HFFc6 (cell line): ENCODE measurements at regions not wholly inside any gene's neighbourhood (a gene's known extent, or its start where the extent isn't known, plus 50 kb on each side); places are given as distances from the start of the nearest gene placed in this dataset.

Source experiments
- DNase-seq: peaks from one replicate; pipeline ENCODE4 v3.0.0-alpha.2; 2018
- H3K27ac Mint-ChIP-seq: 2 replicates; pipeline ENCODE4 v1.8.0; 2020; ENCODE audit warnings: mild to moderate bottlenecking, mixed read lengths
- H3K27me3 Mint-ChIP-seq: 2 replicates; pipeline ENCODE4 v1.8.0; 2021; ENCODE audit warnings: mild to moderate bottlenecking, moderate library complexity, mixed read lengths; ENCODE audit not compliant: insufficient read depth
- H3K36me3 Mint-ChIP-seq: 2 replicates; pipeline ENCODE4 v1.8.0; 2021; ENCODE audit warnings: low read depth, mixed read lengths
- H3K4me1 Mint-ChIP-seq: 2 replicates; pipeline ENCODE4 v1.8.0; 2020; ENCODE audit warnings: low read depth, mixed read lengths
- H3K4me3 Mint-ChIP-seq: 2 replicates; pipeline ENCODE4 v1.8.0; 2020; ENCODE audit warnings: mild to moderate bottlenecking, moderate library complexity, mixed read lengths
- H3K9me3 Mint-ChIP-seq: 2 replicates; pipeline ENCODE4 v1.8.0; 2020; ENCODE audit warnings: mild to moderate bottlenecking, mixed read lengths
- TF ChIP-seq, protein P1 (sequence below): fragments of 200-600 bp; sonication (generic); IDR thresholded peaks from 2 replicates; pipeline ENCODE4 v1.5.0; 2021; ENCODE audit warnings: antibody characterized with exemption, mild to moderate bottlenecking

DNA sequence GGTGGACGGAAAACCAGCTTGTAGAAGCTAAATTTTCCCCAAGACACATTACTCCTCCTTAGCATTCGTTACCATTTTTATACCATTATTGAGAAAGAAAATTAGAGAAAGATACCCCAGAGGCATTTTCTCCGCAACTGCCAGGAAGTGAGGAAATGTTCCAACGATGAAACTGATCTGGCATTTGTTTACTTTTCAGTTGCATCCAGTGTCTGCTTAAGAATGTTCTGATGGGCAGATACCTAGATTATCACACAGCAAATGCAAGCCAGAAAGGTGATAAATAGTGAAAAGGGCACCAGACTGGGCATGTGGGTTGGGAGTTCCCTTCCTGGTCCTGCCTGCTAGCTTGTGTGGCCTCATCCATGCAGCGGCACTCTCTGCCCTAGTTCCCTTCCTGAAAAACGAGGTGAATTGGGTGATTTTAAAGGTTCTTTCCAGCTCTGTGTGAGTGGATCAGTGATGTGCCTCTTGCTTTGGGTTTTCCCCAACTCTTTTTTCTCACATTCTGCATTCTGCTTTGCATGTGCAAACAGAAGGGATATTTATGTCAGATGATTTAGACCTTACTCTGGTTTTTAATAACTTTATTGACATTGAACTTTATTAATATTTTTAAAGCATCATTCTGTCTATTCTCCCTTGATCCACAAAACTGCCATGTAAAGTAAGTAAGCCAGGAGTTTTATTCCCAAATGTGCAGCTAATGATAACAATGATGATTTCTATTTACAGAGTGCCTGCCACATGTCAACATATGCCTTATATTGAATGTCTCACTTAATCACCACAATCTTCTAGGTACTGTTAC lies 139.6 kb downstream of the INSIG2 start:
- DNase-seq = no peak
- Mint-ChIP-seq H3K27ac (no peak overlapping the region), H3K27me3 (peaks cover 20% of the 10 kb centered on the region), H3K4me1 (no peaks in the 10 kb centered on the region), H3K4me3 (no peak overlapping the region), H3K9me3 (no peaks in the 10 kb centered on the region), H3K36me3 (no peaks in the 10 kb centered on the region)
- TF ChIP-seq, protein P1, sequence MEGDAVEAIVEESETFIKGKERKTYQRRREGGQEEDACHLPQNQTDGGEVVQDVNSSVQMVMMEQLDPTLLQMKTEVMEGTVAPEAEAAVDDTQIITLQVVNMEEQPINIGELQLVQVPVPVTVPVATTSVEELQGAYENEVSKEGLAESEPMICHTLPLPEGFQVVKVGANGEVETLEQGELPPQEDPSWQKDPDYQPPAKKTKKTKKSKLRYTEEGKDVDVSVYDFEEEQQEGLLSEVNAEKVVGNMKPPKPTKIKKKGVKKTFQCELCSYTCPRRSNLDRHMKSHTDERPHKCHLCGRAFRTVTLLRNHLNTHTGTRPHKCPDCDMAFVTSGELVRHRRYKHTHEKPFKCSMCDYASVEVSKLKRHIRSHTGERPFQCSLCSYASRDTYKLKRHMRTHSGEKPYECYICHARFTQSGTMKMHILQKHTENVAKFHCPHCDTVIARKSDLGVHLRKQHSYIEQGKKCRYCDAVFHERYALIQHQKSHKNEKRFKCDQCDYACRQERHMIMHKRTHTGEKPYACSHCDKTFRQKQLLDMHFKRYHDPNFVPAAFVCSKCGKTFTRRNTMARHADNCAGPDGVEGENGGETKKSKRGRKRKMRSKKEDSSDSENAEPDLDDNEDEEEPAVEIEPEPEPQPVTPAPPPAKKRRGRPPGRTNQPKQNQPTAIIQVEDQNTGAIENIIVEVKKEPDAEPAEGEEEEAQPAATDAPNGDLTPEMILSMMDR = no peak

GRCh38 chr2:118225666-118226065 lies 137.4 kb downstream of the INSIG2 start:
- Mint-ChIP-seq H3K27me3 (peaks cover 29% of the 10 kb centered on the region), H3K4me1 (no peaks in the 10 kb centered on the region), H3K4me3 (no peak overlapping the region), H3K9me3 (no peaks in the 10 kb centered on the region), H3K36me3 (no peaks in the 10 kb centered on the region), H3K27ac (no peak overlapping the region)
- no peak for DNase-seq
- TF ChIP-seq, protein P1 = no peak

DNA sequence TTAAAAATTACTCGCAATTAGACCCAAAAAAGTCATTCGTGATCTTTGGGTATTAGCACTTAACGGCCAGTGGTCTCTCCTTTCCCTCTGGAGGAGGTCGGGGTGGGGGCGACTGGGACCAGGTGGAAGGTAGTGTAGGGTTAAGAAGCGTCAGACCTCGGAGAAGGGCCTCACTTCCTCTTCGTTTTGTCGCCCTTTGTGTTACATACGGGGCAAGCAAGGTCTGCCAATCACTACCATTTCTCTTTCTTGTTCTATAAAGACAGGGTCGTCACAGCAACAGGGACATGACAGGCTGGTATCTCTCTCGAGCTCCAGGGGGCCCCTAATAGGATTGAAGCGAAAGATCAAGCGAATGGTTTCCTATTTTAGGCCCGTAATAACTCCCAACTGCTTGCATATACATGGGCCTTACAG lies 136.6 kb downstream of the INSIG2 start:
- no peak overlapping the region for H3K4me3 Mint-ChIP-seq
- DNase-seq = no peak
- no peaks in the 10 kb centered on the region for H3K36me3 Mint-ChIP-seq
- no peaks in the 10 kb centered on the region for H3K4me1 Mint-ChIP-seq
- peaks cover 29% of the 10 kb centered on the region for H3K27me3 Mint-ChIP-seq
- TF ChIP-seq, protein P1 = no peak
- H3K9me3 Mint-ChIP-seq = no peaks in the 10 kb centered on the region
- no peak overlapping the region for H3K27ac Mint-ChIP-seq

GRCh38 chr2:118223992-118224894 lies 136.0 kb downstream of the INSIG2 start:
- H3K27ac Mint-ChIP-seq = no peak overlapping the region
- H3K4me1 Mint-ChIP-seq = no peaks in the 10 kb centered on the region
- H3K27me3 Mint-ChIP-seq = peaks cover 29% of the 10 kb centered on the region
- H3K9me3 Mint-ChIP-seq = no peaks in the 10 kb centered on the region
- H3K4me3 Mint-ChIP-seq = peak overlapping the region; percentile 68
- DNase-seq = no peak
- no peaks in the 10 kb centered on the region for H3K36me3 Mint-ChIP-seq
- TF ChIP-seq, protein P1 = no peak

GRCh38 chr2:118223511-118223991 lies 135.3 kb downstream of the INSIG2 start:
- no peaks in the 10 kb centered on the region for H3K36me3 Mint-ChIP-seq
- TF ChIP-seq, protein P1 = no peak
- H3K9me3 Mint-ChIP-seq = no peaks in the 10 kb centered on the region
- no peak for DNase-seq
- peak overlapping the region; percentile 68 for H3K4me3 Mint-ChIP-seq
- H3K4me1 Mint-ChIP-seq = no peaks in the 10 kb centered on the region
- no peak overlapping the region for H3K27ac Mint-ChIP-seq
- H3K27me3 Mint-ChIP-seq = peaks cover 30% of the 10 kb centered on the region
